ENCODE measurements at regions not wholly inside any gene's neighbourhood (a gene's known extent, or its start where the extent isn't known, plus 50 kb on each side); places are given as distances from the start of the nearest gene placed in this dataset.

DNA sequence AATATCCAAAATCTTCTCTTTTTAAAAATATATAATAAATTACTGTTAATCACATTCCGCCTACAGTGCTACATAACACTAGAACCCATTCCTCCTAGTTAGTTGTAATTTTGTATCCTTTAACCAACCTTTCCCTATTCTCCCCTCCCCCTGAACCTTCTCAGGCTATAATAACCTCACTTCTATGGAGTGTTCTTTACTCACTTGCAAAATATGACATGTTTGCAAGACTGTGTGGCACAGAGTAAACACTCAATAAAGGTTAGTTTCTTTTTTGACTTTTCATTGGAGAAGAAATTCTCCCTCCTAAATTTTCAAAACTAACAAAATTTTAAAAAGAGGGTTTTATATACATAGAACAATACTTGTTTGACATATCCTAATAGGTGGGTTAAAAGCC is 147.0 kb downstream of the FOXA2 start:
- TF ChIP-seq, protein P1, sequence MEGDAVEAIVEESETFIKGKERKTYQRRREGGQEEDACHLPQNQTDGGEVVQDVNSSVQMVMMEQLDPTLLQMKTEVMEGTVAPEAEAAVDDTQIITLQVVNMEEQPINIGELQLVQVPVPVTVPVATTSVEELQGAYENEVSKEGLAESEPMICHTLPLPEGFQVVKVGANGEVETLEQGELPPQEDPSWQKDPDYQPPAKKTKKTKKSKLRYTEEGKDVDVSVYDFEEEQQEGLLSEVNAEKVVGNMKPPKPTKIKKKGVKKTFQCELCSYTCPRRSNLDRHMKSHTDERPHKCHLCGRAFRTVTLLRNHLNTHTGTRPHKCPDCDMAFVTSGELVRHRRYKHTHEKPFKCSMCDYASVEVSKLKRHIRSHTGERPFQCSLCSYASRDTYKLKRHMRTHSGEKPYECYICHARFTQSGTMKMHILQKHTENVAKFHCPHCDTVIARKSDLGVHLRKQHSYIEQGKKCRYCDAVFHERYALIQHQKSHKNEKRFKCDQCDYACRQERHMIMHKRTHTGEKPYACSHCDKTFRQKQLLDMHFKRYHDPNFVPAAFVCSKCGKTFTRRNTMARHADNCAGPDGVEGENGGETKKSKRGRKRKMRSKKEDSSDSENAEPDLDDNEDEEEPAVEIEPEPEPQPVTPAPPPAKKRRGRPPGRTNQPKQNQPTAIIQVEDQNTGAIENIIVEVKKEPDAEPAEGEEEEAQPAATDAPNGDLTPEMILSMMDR (IDR thresholded peaks at IDR 0.05; ENCODE audit: control extremely low read depth in 1 of 3, insufficient read depth in 1 of 3, low read depth in 1 of 3, low read length in 3 of 3) = no peak
- no peak for TF ChIP-seq POLR2AphosphoS5 (IDR thresholded peaks at IDR 0.05; ENCODE audit: low read depth, low read length)

All from H1 (cell line).